ENCODE measurements at regions not wholly inside any gene's neighbourhood (a gene's known extent, or its start where the extent isn't known, plus 50 kb on each side); places are given as distances from the start of the nearest gene placed in this dataset.

GRCh38 chr11:134477486-134477885 lies 65.4 kb upstream of the B3GAT1 start:
- DNase-seq (no peak), ATAC-seq (no peak)
- H3K27ac Mint-ChIP-seq: no peak overlapping the region
- H3K4me3 Mint-ChIP-seq: no peak overlapping the region
- no peaks in the 10 kb centered on the region for H3K9me3 Mint-ChIP-seq
- no peaks in the 10 kb centered on the region for H3K4me1 Mint-ChIP-seq
- peaks cover 61% of the 10 kb centered on the region for H3K27me3 Mint-ChIP-seq

DNA sequence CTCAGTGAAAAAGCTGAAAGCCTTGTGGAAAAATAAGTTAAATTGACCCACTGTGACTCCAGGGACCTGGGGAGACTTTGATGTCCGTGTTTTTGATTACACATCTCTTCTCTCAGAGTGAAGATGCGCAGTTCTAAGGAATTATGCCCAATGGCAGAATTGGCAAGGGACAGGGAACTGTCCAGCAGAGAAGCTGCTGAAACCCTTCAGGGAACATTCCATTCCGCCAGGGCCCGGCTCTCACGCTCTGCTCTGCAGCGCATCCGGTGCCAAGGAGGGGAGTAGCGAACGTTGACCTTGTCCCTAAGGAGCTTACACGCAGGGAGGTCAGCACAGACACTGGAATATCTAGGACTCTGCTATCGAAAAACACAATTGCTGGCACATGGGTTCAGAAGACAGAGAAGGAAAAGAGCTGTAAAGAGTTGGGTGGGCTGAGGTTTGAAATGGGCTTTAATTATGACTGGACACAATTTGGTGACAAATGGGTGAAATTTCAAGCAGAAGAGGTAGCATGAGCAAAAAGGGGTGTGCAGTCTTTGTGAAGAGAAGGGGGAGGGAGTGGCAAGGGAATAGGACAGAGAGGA lies 64.5 kb upstream of the B3GAT1 start:
- H3K4me1 Mint-ChIP-seq: no peaks in the 10 kb centered on the region
- H3K27me3 Mint-ChIP-seq: peaks cover 69% of the 10 kb centered on the region
- H3K27ac Mint-ChIP-seq: peak overlapping the region in 1 of 2 donors; percentile 30
- no peak overlapping the region for H3K4me3 Mint-ChIP-seq
- no peaks in the 10 kb centered on the region for H3K9me3 Mint-ChIP-seq
- DNase-seq (no peak), ATAC-seq (no peak)

DNA sequence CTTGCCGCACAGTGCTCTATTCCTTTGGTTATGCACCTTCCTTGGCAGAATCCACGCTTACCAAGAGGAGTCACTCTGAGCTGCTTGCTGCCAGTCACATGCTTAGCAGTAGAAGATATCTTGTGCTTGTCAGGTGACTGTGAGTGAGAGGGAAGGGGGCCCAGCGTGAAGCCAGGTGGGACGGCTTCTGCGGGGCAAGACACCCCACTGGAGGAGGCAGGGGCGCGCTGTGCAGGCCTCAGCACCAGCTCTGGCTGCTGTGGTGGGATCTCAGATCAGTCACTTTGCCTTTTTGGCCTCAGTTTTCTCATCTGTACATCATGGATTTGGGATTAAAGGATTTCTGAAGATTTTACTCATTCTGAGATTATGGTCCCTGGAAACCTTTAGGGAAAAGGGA lies 63.9 kb upstream of the B3GAT1 start:
- DNase-seq (no peak), ATAC-seq (no peak)
- Mint-ChIP-seq H3K4me3 (no peak overlapping the region), H3K9me3 (no peaks in the 10 kb centered on the region), H3K27ac (no peak overlapping the region), H3K4me1 (no peaks in the 10 kb centered on the region), H3K27me3 (peaks cover 69% of the 10 kb centered on the region)

- ATAC-seq (peak; percentile 54), DNase-seq (peak in 1 of 2 donors; percentile 19)
- H3K9me3 Mint-ChIP-seq: no peaks in the 10 kb centered on the region
- no peaks in the 10 kb centered on the region for H3K4me1 Mint-ChIP-seq
- H3K27me3 Mint-ChIP-seq: peaks cover 69% of the 10 kb centered on the region
- H3K4me3 Mint-ChIP-seq: no peak overlapping the region
- no peak overlapping the region for H3K27ac Mint-ChIP-seq
These were observed 62.9 kb upstream of the B3GAT1 start for GRCh38 chr11:134474942-134475341.

- no peak for DNase-seq
- Mint-ChIP-seq H3K4me1 (no peaks in the 10 kb centered on the region), H3K9me3 (no peaks in the 10 kb centered on the region), H3K27ac (no peak overlapping the region), H3K4me3 (no peak overlapping the region), H3K27me3 (peaks cover 65% of the 10 kb centered on the region)
- ATAC-seq: no peak
These were observed 62.2 kb upstream of the B3GAT1 start for GRCh38 chr11:134474070-134474860.

- DNase-seq: no peak
- Mint-ChIP-seq H3K4me1 (no peaks in the 10 kb centered on the region), H3K9me3 (no peaks in the 10 kb centered on the region), H3K4me3 (no peak overlapping the region), H3K27ac (no peak overlapping the region), H3K27me3 (peaks cover 56% of the 10 kb centered on the region)
- ATAC-seq: no peak
These were observed 59.8 kb upstream of the B3GAT1 start for GRCh38 chr11:134471716-134472455.

GRCh38 chr11:134471087-134471715 lies 59.2 kb upstream of the B3GAT1 start:
- Mint-ChIP-seq H3K27me3 (peaks cover 56% of the 10 kb centered on the region), H3K27ac (no peak overlapping the region), H3K4me3 (peak overlapping the region in 1 of 2 donors; percentile 38), H3K9me3 (no peaks in the 10 kb centered on the region), H3K4me1 (no peaks in the 10 kb centered on the region)
- DNase-seq (no peak), ATAC-seq (no peak)

DNA sequence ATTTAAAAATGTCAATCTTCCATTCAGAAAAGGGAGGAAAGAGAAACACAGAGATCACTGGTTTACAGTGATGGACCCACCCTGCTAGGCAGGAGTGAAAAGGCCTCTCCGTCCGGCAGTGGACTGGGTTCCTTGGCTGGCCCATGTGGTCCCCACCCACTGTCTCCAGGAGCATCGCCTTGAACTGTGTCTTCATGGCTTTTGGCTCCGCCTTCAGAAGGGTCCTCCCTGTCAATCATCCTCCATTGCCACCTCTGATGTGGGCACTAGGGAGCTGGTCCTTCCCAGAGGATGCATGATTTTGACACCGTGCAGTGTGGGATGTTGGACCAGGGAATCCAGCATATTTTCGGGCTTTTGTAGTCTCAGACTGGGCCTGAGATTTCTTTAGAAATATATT lies 58.2 kb upstream of the B3GAT1 start:
- no peak overlapping the region for H3K27ac Mint-ChIP-seq
- DNase-seq (no peak), ATAC-seq (no peak)
- no peak overlapping the region for H3K4me3 Mint-ChIP-seq
- H3K27me3 Mint-ChIP-seq: peaks cover 56% of the 10 kb centered on the region
- no peaks in the 10 kb centered on the region for H3K4me1 Mint-ChIP-seq
- H3K9me3 Mint-ChIP-seq: no peaks in the 10 kb centered on the region

DNA sequence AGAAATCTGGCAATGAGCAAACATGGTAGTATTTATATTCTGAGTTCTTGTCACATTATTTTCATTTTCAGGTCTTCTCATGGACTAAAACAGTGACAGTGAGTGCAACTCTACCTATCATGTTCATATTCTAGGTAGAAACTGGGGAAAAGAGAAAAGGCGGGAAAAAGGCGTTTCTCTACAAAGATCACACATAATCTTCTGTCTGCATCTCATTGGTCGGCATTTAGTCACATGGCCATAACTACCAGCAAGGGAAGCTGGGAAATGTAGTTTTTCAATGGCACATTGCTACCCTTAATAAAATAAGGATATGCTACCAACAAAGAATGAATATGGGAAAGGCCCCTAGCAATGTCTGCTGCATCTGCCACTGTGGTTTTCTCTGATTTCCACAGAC lies 57.6 kb upstream of the B3GAT1 start:
- H3K4me1 Mint-ChIP-seq: no peaks in the 10 kb centered on the region
- DNase-seq (no peak), ATAC-seq (no peak)
- no peak overlapping the region for H3K27ac Mint-ChIP-seq
- H3K27me3 Mint-ChIP-seq: peaks cover 56% of the 10 kb centered on the region
- no peak overlapping the region for H3K4me3 Mint-ChIP-seq
- H3K9me3 Mint-ChIP-seq: no peaks in the 10 kb centered on the region

GRCh38 chr11:134468796-134469195 lies 56.8 kb upstream of the B3GAT1 start:
- Mint-ChIP-seq H3K4me3 (no peak overlapping the region), H3K27me3 (peaks cover 58% of the 10 kb centered on the region), H3K27ac (no peak overlapping the region), H3K4me1 (no peaks in the 10 kb centered on the region), H3K9me3 (no peaks in the 10 kb centered on the region)
- DNase-seq (no peak), ATAC-seq (no peak)

DNA sequence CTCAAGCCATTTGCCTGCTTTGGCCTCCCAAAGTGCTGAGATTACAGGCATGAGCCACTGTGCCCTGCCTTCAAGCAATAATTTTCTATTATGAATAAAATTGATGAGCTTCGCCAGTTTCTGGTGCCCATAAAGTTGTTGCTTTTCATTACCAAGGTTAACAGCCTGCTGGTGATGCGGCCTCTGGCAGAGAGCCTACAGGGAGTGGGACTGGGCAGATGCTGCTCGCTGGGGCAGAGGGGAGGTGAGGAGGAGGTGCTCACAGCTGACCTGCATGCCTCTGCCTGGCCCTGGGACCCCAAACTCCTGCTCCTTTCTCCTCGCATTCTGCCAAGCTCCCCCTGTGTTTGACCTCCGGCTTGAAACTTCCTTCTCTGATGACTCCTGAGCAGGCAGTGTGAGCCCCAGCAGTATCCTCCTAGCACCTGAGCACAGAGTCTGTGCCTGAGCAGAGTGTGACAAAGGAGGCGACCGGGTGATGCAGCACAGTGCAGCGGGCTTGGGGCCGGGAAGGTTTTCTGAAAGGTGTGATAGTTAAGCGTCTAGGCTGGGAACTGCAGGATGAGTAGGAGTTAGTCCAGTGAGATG lies 56.1 kb upstream of the B3GAT1 start:
- Mint-ChIP-seq H3K27ac (no peak overlapping the region), H3K9me3 (no peaks in the 10 kb centered on the region), H3K4me3 (no peak overlapping the region), H3K27me3 (peaks cover 58% of the 10 kb centered on the region), H3K4me1 (no peaks in the 10 kb centered on the region)
- DNase-seq: no peak
- ATAC-seq: peak; percentile 22

DNA sequence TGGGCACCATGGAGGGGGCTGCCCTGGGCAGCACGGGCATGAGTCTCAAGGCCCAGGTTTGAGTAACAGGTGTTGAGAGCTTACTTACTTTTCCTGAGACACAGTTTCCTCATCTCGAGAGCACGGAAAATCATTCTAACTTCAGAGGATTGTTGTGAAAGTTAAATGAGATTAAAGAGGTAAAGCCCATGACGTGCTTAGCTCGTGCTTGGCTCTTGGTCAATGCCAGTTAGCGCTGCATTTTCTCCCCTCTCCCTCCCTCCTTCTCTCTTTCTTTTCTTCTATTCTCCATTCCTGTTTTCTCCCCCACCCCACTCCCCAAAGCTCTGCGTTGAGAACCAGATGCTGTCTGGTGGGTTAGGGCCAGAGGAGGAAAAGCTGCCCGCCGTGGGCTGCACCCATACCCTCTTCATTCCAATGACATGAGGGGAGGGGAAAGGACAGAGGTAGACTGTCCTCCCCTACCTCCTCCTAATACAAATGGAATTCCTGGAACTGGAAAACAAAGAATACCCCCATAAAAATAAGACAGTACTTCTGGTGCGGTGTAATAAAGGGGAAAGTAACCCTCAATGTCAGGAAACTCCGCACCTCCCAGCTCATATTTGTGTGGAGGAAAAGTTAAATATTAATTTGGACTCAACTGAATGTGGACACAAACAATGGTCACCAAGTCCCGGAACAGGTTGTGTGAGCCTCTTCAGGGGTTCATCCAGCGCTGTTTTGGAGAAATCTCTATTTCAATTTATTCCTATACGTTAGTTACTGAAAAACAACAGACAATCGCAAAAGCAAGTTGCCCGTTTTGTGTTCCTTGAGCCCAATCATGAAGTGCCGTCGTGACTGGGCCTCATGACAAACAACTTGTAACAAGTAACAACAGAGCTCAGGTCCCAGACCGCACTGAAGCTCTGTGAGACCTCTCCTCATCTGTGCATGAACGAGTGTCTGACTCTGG lies 54.8 kb upstream of the B3GAT1 start:
- Mint-ChIP-seq H3K9me3 (no peaks in the 10 kb centered on the region), H3K4me1 (no peaks in the 10 kb centered on the region), H3K4me3 (no peak overlapping the region), H3K27me3 (peaks cover 58% of the 10 kb centered on the region), H3K27ac (no peak overlapping the region)
- DNase-seq: no peak
- ATAC-seq: no peak

GRCh38 chr11:134466156-134466555 lies 54.1 kb upstream of the B3GAT1 start:
- H3K9me3 Mint-ChIP-seq: no peaks in the 10 kb centered on the region
- H3K4me3 Mint-ChIP-seq: no peak overlapping the region
- H3K27me3 Mint-ChIP-seq: peaks cover 64% of the 10 kb centered on the region
- no peaks in the 10 kb centered on the region for H3K4me1 Mint-ChIP-seq
- H3K27ac Mint-ChIP-seq: no peak overlapping the region
- ATAC-seq: no peak
- DNase-seq: no peak

GRCh38 chr11:134464981-134465730 lies 53.1 kb upstream of the B3GAT1 start:
- Mint-ChIP-seq H3K4me1 (no peaks in the 10 kb centered on the region), H3K27ac (peak overlapping the region in 1 of 2 donors; percentile 13), H3K27me3 (peaks cover 66% of the 10 kb centered on the region), H3K4me3 (no peak overlapping the region), H3K9me3 (no peaks in the 10 kb centered on the region)
- no peak for DNase-seq
- no peak for ATAC-seq
